HCT116 (cell line): ENCODE measurements at regions not wholly inside any gene's neighbourhood (a gene's known extent, or its start where the extent isn't known, plus 50 kb on each side); places are given as distances from the start of the nearest gene placed in this dataset.
"Not testable (repeated sequence)": the region's sequence is repeated elsewhere in the genome, so short reads cannot be mapped to it uniquely, and the experiment has no call there.

Experiments used
- ATAC-seq: fragments of 200-7000 bp; cut with Tn5 transposase; 2 replicates; pipeline ENCODE4 v1.9.1; 2020; ENCODE audit warnings: mild to moderate bottlenecking, moderate library complexity
- BruUV-seq: library from RNA; stranded (reverse); fragments of 400-500 nt; replicated peaks from 2 replicates; lab custom pipeline; 2021; lab: Mats Ljungman, UMichigan
- CTCF ChIA-PET: fragments of 300-600 bp; sonication (Branson Sonifier 250); formaldehyde crosslinking; loops from one replicate; lab custom pipeline; 2021; ENCODE audit warnings: antibody characterized with exemption; lab: Charles Lee
- POLR2A ChIA-PET: fragments of 300-600, 350-600 bp; sonication (Branson Sonifier 250); formaldehyde crosslinking; loops from one replicate; lab custom pipeline; 2021; ENCODE audit warnings: antibody characterized with exemption; lab: Charles Lee
- RAD21 ChIA-PET, 2 experiments: fragments of 300-600 bp; sonication (Branson Sonifier 250); formaldehyde crosslinking; loops; one replicate each; lab custom pipeline; 2023; ENCODE audit warnings: low total read pairs in 2 of 2; ENCODE audit not compliant: uncharacterized antibody in 2 of 2, unreplicated experiment in 2 of 2, low non-redundant PET in 1 of 2; lab: Charles Lee
- DNase-seq: peaks from one replicate; pipeline ENCODE4 v3.0.0-alpha.2; 2010; ENCODE audit warnings: low read depth, low spot score
- H2AFZ ChIP-seq: fragments of 200-600 bp; shearing (Covaris generic), sonication (generic); 2 replicates; pipeline ENCODE4 v1.6.1; 2017; ENCODE audit warnings: low read depth, mixed run types, mixed read lengths, antibody characterized with exemption, low read length; ENCODE audit not compliant: poor library complexity, severe bottlenecking
- H3K27ac ChIP-seq: 2 replicates; pipeline ENCODE4 v1.5.1; 2012; ENCODE audit warnings: low read depth, low read length
- H3K27me3 ChIP-seq: fragments of 200-600 bp; sonication (generic); 2 replicates; pipeline ENCODE4 v1.6.1; 2016; ENCODE audit warnings: mixed run types, low read length, mixed read lengths; ENCODE audit not compliant: insufficient read depth
- H3K36me3 ChIP-seq, 2 experiments: fragments of 200-500 bp in 1 of 2; fragments of 200-600 bp in 1 of 2; sonication (Bioruptor generic) in 1 of 2; sonication (generic) in 1 of 2; 2 replicates each; pipeline versions ENCODE4 v1.5.1 to v1.6.1; 2014 to 2016; ENCODE audit warnings: low read length in 2 of 2, inconsistent platforms in 1 of 2, mixed read lengths in 1 of 2, mixed run types in 1 of 2; ENCODE audit not compliant: insufficient read depth in 2 of 2, control insufficient read depth in 1 of 2
- H3K4me1 ChIP-seq, 2 experiments: fragments of 200-600 bp in 1 of 2; sonication (generic) in 1 of 2; 2 replicates each; pipeline versions ENCODE4 v1.5.1 to v1.6.1; 2012 to 2017; ENCODE audit warnings: low read length in 2 of 2, inconsistent platforms in 1 of 2, mild to moderate bottlenecking in 1 of 2, mixed read lengths in 1 of 2, mixed run types in 1 of 2, moderate library complexity in 1 of 2; ENCODE audit not compliant: insufficient read depth in 2 of 2, control insufficient read depth in 1 of 2
- H3K4me2 ChIP-seq: fragments of 200-600 bp; sonication (generic); 2 replicates; pipeline ENCODE4 v1.6.1; 2017; ENCODE audit warnings: mixed run types, low read length, mixed read lengths
- H3K4me3 ChIP-seq, 2 experiments: fragments of 200-600 bp in 1 of 2; sonication (generic) in 1 of 2; replicated peaks in 1 of 2; 2 replicates each; pipeline ENCODE4 v1.5.1; 2011 to 2016; ENCODE audit warnings: low read length in 2 of 2, control low read depth in 1 of 2, low read depth in 1 of 2, mild to moderate bottlenecking in 1 of 2, mixed read lengths in 1 of 2, mixed run types in 1 of 2
- H3K79me2 ChIP-seq: fragments of 200-600 bp; sonication (generic); 2 replicates; pipeline ENCODE4 v1.6.1; 2017; ENCODE audit warnings: mild to moderate bottlenecking, mixed run types, low read length, moderate library complexity, mixed read lengths; ENCODE audit not compliant: insufficient read depth
- H3K9ac ChIP-seq: fragments of 200-600 bp; sonication (generic); 2 replicates; pipeline ENCODE4 v1.6.1; 2016; ENCODE audit warnings: low read length, mixed read lengths
- H3K9me2 ChIP-seq: fragments of 200-600 bp; sonication (generic), shearing (Covaris generic); 2 replicates; pipeline ENCODE4 v1.6.1; 2017; ENCODE audit warnings: mixed run types, mild to moderate bottlenecking, moderate library complexity; ENCODE audit not compliant: insufficient read depth
- H3K9me3 ChIP-seq, 2 experiments: fragments of 200-500 bp in 1 of 2; fragments of 200-600 bp in 1 of 2; sonication (Bioruptor generic) in 1 of 2; sonication (generic) in 1 of 2; 2 replicates each; pipeline ENCODE4 v1.6.1; 2014 to 2017; ENCODE audit warnings: low read length in 2 of 2, mixed read lengths in 2 of 2, inconsistent platforms in 1 of 2, low read depth in 1 of 2, mild to moderate bottlenecking in 1 of 2, mixed run types in 1 of 2, moderate library complexity in 1 of 2; ENCODE audit not compliant: control insufficient read depth in 1 of 2, insufficient read depth in 1 of 2
- H4K20me1 ChIP-seq: fragments of 200-600 bp; sonication (generic), shearing (Covaris generic); 2 replicates; pipeline ENCODE4 v1.6.1; 2017; ENCODE audit warnings: mixed run types, mild to moderate bottlenecking, moderate library complexity; ENCODE audit not compliant: insufficient read depth
- CTCF ChIP-seq, 3 experiments: fragments of 200-600 bp in 1 of 3; sonication (generic) in 1 of 3; IDR thresholded peaks in 2 of 3; conservative IDR thresholded peaks in 1 of 3; 2 replicates each; pipeline ENCODE4 v1.5.1; 2012 to 2017; ENCODE audit warnings: low read depth in 2 of 3, low read length in 2 of 3, antibody characterized with exemption in 1 of 3, borderline replicate concordance in 1 of 3, control low read depth in 1 of 3, mild to moderate bottlenecking in 1 of 3, mixed read lengths in 1 of 3, mixed run types in 1 of 3, moderate library complexity in 1 of 3; ENCODE audit not compliant: insufficient read depth in 1 of 3
- FOSL1 ChIP-seq: IDR thresholded peaks from 2 replicates; pipeline ENCODE4 v1.6.1; 2012; ENCODE audit warnings: low read depth
- JUND ChIP-seq: IDR thresholded peaks from 2 replicates; pipeline ENCODE4 v1.6.1; 2012
- REST ChIP-seq: IDR thresholded peaks from 2 replicates; pipeline ENCODE4 v1.6.1; 2012; ENCODE audit warnings: low read depth
- YY1 ChIP-seq: IDR thresholded peaks from 2 replicates; pipeline ENCODE4 v1.6.1; 2011; ENCODE audit warnings: low read length, low read depth, moderate library complexity, mild to moderate bottlenecking; ENCODE audit not compliant: insufficient replicate concordance; ENCODE audit errors: extremely low read depth
- ZFX ChIP-seq: fragments of 450-650 bp; IDR thresholded peaks from 2 replicates; pipeline ENCODE4 v1.6.1; 2017
- intact Hi-C: fragments of 100-400 bp; cut with micrococcal nuclease; formaldehyde crosslinking; loops from 2 replicates; pipeline ENCODE4 v1.10.0; 2022
- TF ChIP-seq, protein P1 (sequence below): IDR thresholded peaks from 2 replicates; pipeline ENCODE4 v1.6.1; 2012

DNA sequence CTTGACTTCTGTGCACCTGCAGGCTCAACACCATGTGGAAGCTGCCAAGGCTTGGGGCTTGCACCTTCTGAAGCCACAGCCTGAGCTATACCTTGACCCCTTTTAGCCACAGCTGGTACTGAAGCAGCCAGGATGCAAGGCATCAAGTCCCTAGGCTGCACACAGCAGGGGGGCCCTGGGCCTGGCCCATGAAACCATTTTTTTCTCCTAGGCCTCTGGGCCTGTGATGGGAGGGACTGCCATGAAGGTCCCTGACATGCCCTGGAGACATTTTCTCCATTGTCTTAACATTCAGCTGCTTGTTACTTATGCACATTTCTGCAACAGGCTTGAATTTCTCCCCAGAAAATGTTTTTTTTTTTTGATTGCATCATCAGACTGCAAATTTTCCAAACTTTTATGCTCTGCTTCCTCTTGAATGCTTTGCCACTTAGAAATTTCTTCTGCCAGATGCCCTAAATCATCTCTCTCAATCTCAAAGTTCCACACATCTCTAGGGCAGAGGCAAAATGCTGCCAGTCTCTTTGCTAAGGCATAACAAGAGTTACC, 260.2 kb downstream of the SPRY1 start:
- H3K9ac ChIP-seq, intact Hi-C loops, POLR2A ChIA-PET, CTCF ChIA-PET, H3K9me2 ChIP-seq, BruUV-seq, ATAC-seq, H3K27me3 ChIP-seq, H3K27ac ChIP-seq, H3K9me3 ChIP-seq, H3K36me3 ChIP-seq, H3K4me1 ChIP-seq, DNase-seq, H3K79me2 ChIP-seq, H2AFZ ChIP-seq, RAD21 ChIA-PET, H4K20me1 ChIP-seq, H3K4me2 ChIP-seq, H3K4me3 ChIP-seq: not testable (repeated sequence)

GRCh38 chr4:123657606-123658005, 261.0 kb downstream of the SPRY1 start:
- H3K9ac ChIP-seq, CTCF ChIA-PET, H3K9me3 ChIP-seq, H2AFZ ChIP-seq, BruUV-seq, H3K4me3 ChIP-seq, DNase-seq, H3K27ac ChIP-seq, H3K4me2 ChIP-seq, RAD21 ChIA-PET, H3K36me3 ChIP-seq, H3K9me2 ChIP-seq, H3K79me2 ChIP-seq, H3K4me1 ChIP-seq, H4K20me1 ChIP-seq, ATAC-seq, POLR2A ChIA-PET, H3K27me3 ChIP-seq, intact Hi-C loops: not testable (repeated sequence)

DNA sequence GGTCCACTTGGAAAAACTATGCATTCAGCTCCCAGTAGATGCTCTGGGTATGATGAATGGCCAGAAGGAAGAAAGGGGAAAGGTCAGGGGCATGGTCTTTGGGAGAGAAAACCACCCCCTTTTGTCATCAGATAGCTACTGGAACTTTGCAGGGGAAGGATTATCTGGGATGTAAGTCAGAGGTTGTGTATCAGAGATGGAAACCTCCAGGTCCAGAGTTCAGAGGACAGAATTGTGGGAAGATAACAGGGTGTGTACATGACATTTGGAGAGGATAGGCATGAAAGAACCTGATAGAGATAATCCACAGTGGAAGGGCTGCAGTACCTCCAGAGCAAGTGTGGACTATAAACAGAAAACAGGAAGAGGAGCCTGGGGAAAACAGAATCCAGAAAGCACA, 262.7 kb downstream of the SPRY1 start:
- Histone ChIP-seq H3K4me3 (no peak overlapping the region), H3K4me2 (no peak overlapping the region), H4K20me1 (no peaks in the 10 kb centered on the region), H3K4me1 (no peaks in the 10 kb centered on the region), H3K36me3 (no peaks in the 10 kb centered on the region), H3K27me3 (no peaks in the 10 kb centered on the region), H2AFZ (no peak overlapping the region), H3K79me2 (no peaks in the 10 kb centered on the region), H3K27ac (no peak overlapping the region), H3K9me2 (no peaks in the 10 kb centered on the region), H3K9me3 (peaks cover 0 to 3% of the 10 kb centered on the region in 2 experiments; a peak in 1 of 4 replicates), H3K9ac (no peak overlapping the region)
- ChIA-PET CTCF (no interaction called here), POLR2A (no interaction called here), RAD21 (no interaction called here)
- intact Hi-C loops: no loop called here
- DNase-seq (no peak), ATAC-seq (no peak)
- no TSS peak for BruUV-seq
- TF ChIP-seq FOSL1 (no peak), YY1 (no peak), REST (no peak), ZFX (no peak), CTCF (IDR thresholded peaks at IDR 0.05 in 2 of 3, conservative IDR thresholded peaks at IDR 0.05 in 1 of 3; ENCODE audit: borderline replicate concordance in 1 of 3, insufficient read depth in 1 of 3, low read depth in 2 of 3, low read length in 2 of 3) (no peak), JUND (no peak)
- TF ChIP-seq, protein P1, sequence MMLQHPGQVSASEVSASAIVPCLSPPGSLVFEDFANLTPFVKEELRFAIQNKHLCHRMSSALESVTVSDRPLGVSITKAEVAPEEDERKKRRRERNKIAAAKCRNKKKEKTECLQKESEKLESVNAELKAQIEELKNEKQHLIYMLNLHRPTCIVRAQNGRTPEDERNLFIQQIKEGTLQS: no peak
